Ovary (tissue), 7 donors: ENCODE measurements at regions not wholly inside any gene's neighbourhood (a gene's known extent, or its start where the extent isn't known, plus 50 kb on each side); places are given as distances from the start of the nearest gene placed in this dataset.

Experiments used
- DNase-seq, 5 donors: peaks; one replicate each; pipeline ENCODE4 v3.0.0-alpha.2; 2019 to 2020
- H3K27ac ChIP-seq, 2 donors: fragments of 200-600 bp; one replicate each; pipeline versions ENCODE4 v1.5.1 to v1.8.0; 2019 to 2022
- H3K27me3 ChIP-seq: fragments of 200-600 bp; one replicate; pipeline ENCODE4 v1.8.0; 2022
- H3K36me3 ChIP-seq: fragments of 200-600 bp; sonication (generic); one replicate; pipeline ENCODE4 v1.5.1; 2019
- H3K4me1 ChIP-seq: one replicate; pipeline ENCODE4 v1.8.1; 2013; ENCODE audit warnings: mild to moderate bottlenecking, moderate library complexity; ENCODE audit not compliant: insufficient read depth
- H3K4me3 ChIP-seq: fragments of 200-600 bp; sonication (generic); one replicate; pipeline ENCODE4 v1.5.1; 2017
- H3K9me3 ChIP-seq, 2 donors: fragments of 200-600 bp in 1 of 2; sonication (generic) in 1 of 2; one replicate each; pipeline versions ENCODE4 v1.5.1 to v1.8.1; 2013 to 2019; ENCODE audit warnings: mild to moderate bottlenecking in 1 of 2, moderate library complexity in 1 of 2
- EP300 ChIP-seq: sonication (generic); formaldehyde crosslinking; IDR thresholded peaks from one replicate; pipeline ENCODE4 v1.6.1; 2017; ENCODE audit warnings: antibody characterized with exemption
- POLR2A ChIP-seq: fragments of 450-650 bp; IDR thresholded peaks from one replicate; pipeline ENCODE4 v1.6.1; 2017; ENCODE audit warnings: antibody characterized with exemption, mild to moderate bottlenecking, moderate library complexity
- WGBS, 3 donors: extraction: QIAGEN DNeasy Blood & Tissue Kit in 1 of 3; methylation state at CpG; one replicate each; pipeline versions ENCODE4 v1.1.5 to v1.1.7; 2013 to 2017; 5-methylcytosine and 5-hydroxymethylcytosine counted together
- intact Hi-C, 4 donors: fragments of 100-400 bp; cut with DNase I; formaldehyde crosslinking; loops; one replicate each; pipeline versions ENCODE4 v1.11.0 to v1.15.1; 2022 to 2023
- TF ChIP-seq, protein P1 (sequence below), 3 donors: fragments of 450-650 bp in 2 of 3; fragments of 200-600 bp in 1 of 3; IDR thresholded peaks; one replicate each; pipeline versions ENCODE4 v1.5.1 to v1.8.0; 2016 to 2022; ENCODE audit warnings: antibody characterized with exemption in 3 of 3, mild to moderate bottlenecking in 1 of 3
- donor health status: DM: no; HTN: no; CAD: no; lungs with moderate emphysema.
- donor health status: DM: no; HTN: no; CAD: no.
- donor health status: Bipolar disorder and iron deficiency.
- donor health status: DM: no; HTN: no; CAD: no.
- donor health status: DM: yes; HTN: yes; CAD: no.

DNA sequence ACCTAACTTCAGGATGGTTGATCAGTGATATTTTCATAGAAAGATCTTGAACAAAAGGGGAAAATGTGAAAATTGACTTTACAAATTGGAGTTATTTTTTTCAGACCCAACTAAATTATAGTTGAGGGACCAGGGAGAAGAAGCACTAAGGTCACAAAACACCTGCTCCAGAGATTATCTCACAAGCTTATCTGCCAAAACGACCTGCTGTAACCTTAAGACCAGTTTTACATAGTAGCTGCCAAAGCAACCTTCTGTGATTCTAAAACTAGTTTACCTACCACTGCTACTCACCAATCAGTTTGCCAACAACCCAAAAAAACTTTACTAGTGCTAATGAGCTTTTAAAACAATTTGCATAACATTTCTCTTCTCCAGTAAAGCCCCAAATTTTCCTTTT lies 972.1 kb downstream of the C4orf33 start:
- Histone ChIP-seq H3K27me3 (no peaks in the 10 kb centered on the region), H3K27ac (no peak overlapping the region), H3K36me3 (no peaks in the 10 kb centered on the region), H3K4me3 (no peak overlapping the region), H3K4me1 (no peaks in the 10 kb centered on the region), H3K9me3 (no peaks in the 10 kb centered on the region)
- TF ChIP-seq, protein P1, sequence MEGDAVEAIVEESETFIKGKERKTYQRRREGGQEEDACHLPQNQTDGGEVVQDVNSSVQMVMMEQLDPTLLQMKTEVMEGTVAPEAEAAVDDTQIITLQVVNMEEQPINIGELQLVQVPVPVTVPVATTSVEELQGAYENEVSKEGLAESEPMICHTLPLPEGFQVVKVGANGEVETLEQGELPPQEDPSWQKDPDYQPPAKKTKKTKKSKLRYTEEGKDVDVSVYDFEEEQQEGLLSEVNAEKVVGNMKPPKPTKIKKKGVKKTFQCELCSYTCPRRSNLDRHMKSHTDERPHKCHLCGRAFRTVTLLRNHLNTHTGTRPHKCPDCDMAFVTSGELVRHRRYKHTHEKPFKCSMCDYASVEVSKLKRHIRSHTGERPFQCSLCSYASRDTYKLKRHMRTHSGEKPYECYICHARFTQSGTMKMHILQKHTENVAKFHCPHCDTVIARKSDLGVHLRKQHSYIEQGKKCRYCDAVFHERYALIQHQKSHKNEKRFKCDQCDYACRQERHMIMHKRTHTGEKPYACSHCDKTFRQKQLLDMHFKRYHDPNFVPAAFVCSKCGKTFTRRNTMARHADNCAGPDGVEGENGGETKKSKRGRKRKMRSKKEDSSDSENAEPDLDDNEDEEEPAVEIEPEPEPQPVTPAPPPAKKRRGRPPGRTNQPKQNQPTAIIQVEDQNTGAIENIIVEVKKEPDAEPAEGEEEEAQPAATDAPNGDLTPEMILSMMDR (IDR thresholded peaks at IDR 0.05) = no peak
- no peak for TF ChIP-seq POLR2A
- no peak for TF ChIP-seq EP300
- intact Hi-C loops = no loop called here
- 12 to 35% (median 16%) methylated on average over 1 of the region's 1 CpG for WGBS, 3 donors
- DNase-seq = no peak

DNA sequence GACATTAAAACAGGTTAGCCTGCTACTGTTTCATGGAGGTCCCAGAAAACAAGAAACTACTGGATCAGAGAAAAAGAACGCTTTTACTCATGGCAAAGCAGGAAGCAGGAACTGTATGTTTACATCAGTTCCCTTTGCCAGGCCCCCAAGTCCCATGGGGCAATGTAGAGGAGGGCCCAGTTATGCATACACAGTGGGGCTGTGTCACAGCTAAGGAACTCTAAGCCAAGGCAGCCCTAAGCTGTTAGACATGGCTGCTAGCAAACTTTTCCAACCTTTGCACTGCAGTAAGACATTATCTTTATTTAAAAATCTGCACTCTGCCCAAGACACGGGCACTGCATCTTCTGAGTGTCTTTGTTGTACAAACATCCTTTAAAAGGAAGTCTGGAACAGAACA lies 975.8 kb downstream of the C4orf33 start:
- Histone ChIP-seq H3K9me3 (no peaks in the 10 kb centered on the region), H3K4me3 (no peak overlapping the region), H3K36me3 (no peaks in the 10 kb centered on the region), H3K27ac (no peak overlapping the region), H3K27me3 (no peaks in the 10 kb centered on the region), H3K4me1 (no peaks in the 10 kb centered on the region)
- TF ChIP-seq, protein P1 (IDR thresholded peaks at IDR 0.05) = no peak
- TF ChIP-seq EP300 (no peak), POLR2A (no peak)
- intact Hi-C loops = no loop called here
- no peak for DNase-seq
- WGBS, 3 donors = 65 to 82% (median 68%) methylated on average over 2 of the region's 2 CpGs

DNA sequence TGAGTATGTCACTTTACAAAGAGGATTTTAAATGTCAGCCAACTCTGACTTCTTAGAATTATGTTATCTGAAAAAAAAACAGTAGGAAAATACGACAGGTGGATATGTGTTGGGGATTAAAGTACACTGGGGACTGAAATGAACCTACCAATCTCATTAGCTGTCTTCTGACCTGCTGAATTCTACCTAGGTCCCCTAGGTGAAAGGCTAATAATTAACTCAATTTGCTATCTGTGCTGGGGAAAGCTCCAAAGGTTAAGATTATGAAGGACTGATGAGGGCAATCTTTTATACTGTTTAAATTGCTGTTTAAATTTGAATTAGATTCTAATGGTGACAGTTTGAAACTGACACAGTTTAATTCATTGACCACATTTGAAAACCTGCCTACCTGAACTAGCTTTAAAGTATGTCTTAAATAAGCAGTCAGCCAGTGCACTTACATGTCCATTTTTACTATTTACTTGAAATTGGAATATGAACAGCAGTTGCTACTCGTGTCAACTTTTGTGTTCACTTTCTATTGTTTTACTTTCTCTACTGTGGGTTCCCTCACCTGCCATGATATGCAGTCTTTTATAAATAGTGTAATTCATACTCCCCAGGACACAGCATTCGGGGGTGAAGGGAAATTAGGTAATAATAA lies 977.3 kb downstream of the C4orf33 start:
- TF ChIP-seq, protein P1 (IDR thresholded peaks at IDR 0.05) = no peak
- TF ChIP-seq POLR2A = no peak
- no peak for TF ChIP-seq EP300
- no peaks in the 10 kb centered on the region for H3K4me1 ChIP-seq
- 63 to 75% (median 72%) methylated on average over 3 of the region's 3 CpGs for WGBS, 3 donors
- no peak overlapping the region for H3K4me3 ChIP-seq
- no peaks in the 10 kb centered on the region for H3K27me3 ChIP-seq
- intact Hi-C loops = no loop called here
- no peaks in the 10 kb centered on the region for H3K36me3 ChIP-seq
- no peaks in the 10 kb centered on the region for H3K9me3 ChIP-seq
- no peak for DNase-seq
- no peak overlapping the region for H3K27ac ChIP-seq

DNA sequence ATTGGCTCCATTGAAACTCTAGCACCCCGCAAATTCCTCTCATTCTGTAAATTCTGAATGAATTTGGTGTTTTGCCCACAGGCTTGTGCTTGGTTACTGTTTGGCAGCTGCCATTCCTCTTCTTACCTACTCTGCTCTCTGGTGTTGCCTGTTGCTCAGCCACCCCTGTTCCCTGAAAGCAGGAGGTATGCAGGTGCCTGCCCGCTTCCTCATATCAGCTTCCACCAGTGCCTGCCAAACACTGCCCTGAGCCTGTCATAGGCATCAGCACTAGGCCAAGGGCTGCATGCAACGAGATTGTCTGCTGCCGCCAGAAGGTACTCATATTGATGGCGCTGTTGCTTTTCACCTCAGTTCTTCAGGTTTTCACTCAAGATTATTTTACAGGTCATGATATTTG lies 978.1 kb downstream of the C4orf33 start:
- Histone ChIP-seq H3K4me3 (no peak overlapping the region), H3K4me1 (no peaks in the 10 kb centered on the region), H3K36me3 (no peaks in the 10 kb centered on the region), H3K9me3 (no peaks in the 10 kb centered on the region), H3K27me3 (no peaks in the 10 kb centered on the region), H3K27ac (no peak overlapping the region)
- WGBS, 3 donors = 84 to 91% (median 86%) methylated on average over 5 of the region's 5 CpGs
- TF ChIP-seq POLR2A = no peak
- no peak for TF ChIP-seq EP300
- TF ChIP-seq, protein P1 (IDR thresholded peaks at IDR 0.05) = no peak
- DNase-seq = no peak
- intact Hi-C loops = no loop called here
